Inflammatory macrophage treated with lipopolysaccharide for 4 hours (primary cell): ENCODE measurements at regions not wholly inside any gene's neighbourhood (a gene's known extent, or its start where the extent isn't known, plus 50 kb on each side); places are given as distances from the start of the nearest gene placed in this dataset.

Experiments used
- DNase-seq: peaks from one replicate; pipeline ENCODE4 v3.0.0-alpha.2; 2020

- no peak for DNase-seq
Measured at GRCh38 chr18:64276311-64277090, 127.6 kb upstream of the LINC00305 start.

- no peak for DNase-seq
Measured at GRCh38 chr18:64275593-64276300, 126.9 kb upstream of the LINC00305 start.

GRCh38 chr18:64273724-64274123, 124.8 kb upstream of the LINC00305 start:
- no peak for DNase-seq

GRCh38 chr18:64271975-64272659, 123.2 kb upstream of the LINC00305 start:
- no peak for DNase-seq

- DNase-seq, result no peak
Measured at GRCh38 chr18:64271246-64271645, 122.4 kb upstream of the LINC00305 start.

- DNase-seq, result no peak
Measured at GRCh38 chr18:64270608-64271007, 121.7 kb upstream of the LINC00305 start.

GRCh38 chr18:64270121-64270520, 121.2 kb upstream of the LINC00305 start:
- no peak for DNase-seq

GRCh38 chr18:64264171-64264570, 115.3 kb upstream of the LINC00305 start:
- DNase-seq, result no peak

- no peak for DNase-seq
Measured at GRCh38 chr18:64260810-64261209, 111.9 kb upstream of the LINC00305 start.

- no peak for DNase-seq
Measured at GRCh38 chr18:64259871-64260270, 111.0 kb upstream of the LINC00305 start.

- DNase-seq, result no peak
Measured at GRCh38 chr18:64258111-64258650, 109.3 kb upstream of the LINC00305 start.

GRCh38 chr18:64254399-64255093, 105.7 kb upstream of the LINC00305 start:
- DNase-seq, result no peak

- no peak for DNase-seq
Measured at GRCh38 chr18:64253873-64254272, 105.0 kb upstream of the LINC00305 start.

GRCh38 chr18:64253222-64253621, 104.3 kb upstream of the LINC00305 start:
- DNase-seq, result no peak

GRCh38 chr18:64248836-64249235, 99.9 kb upstream of the LINC00305 start:
- no peak for DNase-seq

- DNase-seq, result no peak
Measured at GRCh38 chr18:64245126-64245861, 96.4 kb upstream of the LINC00305 start.

- no peak for DNase-seq
Measured at GRCh38 chr18:64244571-64244970, 95.7 kb upstream of the LINC00305 start.

GRCh38 chr18:64240316-64240715, 91.4 kb upstream of the LINC00305 start:
- no peak for DNase-seq

- no peak for DNase-seq
Measured at GRCh38 chr18:64238076-64238475, 89.2 kb upstream of the LINC00305 start.

- DNase-seq, result no peak
Measured at GRCh38 chr18:64234321-64234720, 85.4 kb upstream of the LINC00305 start.

GRCh38 chr18:64233851-64234250, 85.0 kb upstream of the LINC00305 start:
- no peak for DNase-seq

- DNase-seq, result no peak
Measured at GRCh38 chr18:64220941-64221340, 72.1 kb upstream of the LINC00305 start.
